Lung (tissue), 11 donors: ENCODE measurements at regions not wholly inside any gene's neighbourhood (a gene's known extent, or its start where the extent isn't known, plus 50 kb on each side); places are given as distances from the start of the nearest gene placed in this dataset.

ENCODE experiments used
- ATAC-seq: fragments of 200-7000 bp; cut with Tn5 transposase; one replicate; pipeline ENCODE4 v1.9.1; 2020; ENCODE audit warnings: moderate number of reproducible peaks; ENCODE audit not compliant: insufficient read depth, low FRiP score
- DNase-seq, 3 donors: peaks; one replicate each; pipeline ENCODE4 v3.0.0-alpha.2; 2013 to 2017
- H3K27ac ChIP-seq, 2 donors: one replicate each; pipeline ENCODE4 v1.5.1; 2013; ENCODE audit warnings: mild to moderate bottlenecking in 2 of 2, moderate library complexity in 2 of 2, control low read depth in 1 of 2, inconsistent platforms in 1 of 2, low read depth in 1 of 2, low read length in 1 of 2
- H3K27me3 ChIP-seq, 3 donors: one replicate each; pipeline ENCODE4 v1.5.1; 2013; ENCODE audit warnings: low read length in 2 of 3; ENCODE audit not compliant: control insufficient read depth in 3 of 3, insufficient read depth in 3 of 3
- H3K36me3 ChIP-seq, 4 donors: one replicate each; pipeline ENCODE4 v1.5.1; 2013; ENCODE audit warnings: low read length in 4 of 4, mild to moderate bottlenecking in 1 of 4, moderate library complexity in 1 of 4; ENCODE audit not compliant: control insufficient read depth in 4 of 4, insufficient read depth in 4 of 4
- H3K4me1 ChIP-seq, 5 donors: one replicate each; pipeline ENCODE4 v1.5.1; 2013; ENCODE audit warnings: low read length in 5 of 5, mild to moderate bottlenecking in 2 of 5, moderate library complexity in 1 of 5; ENCODE audit not compliant: control insufficient read depth in 5 of 5, insufficient read depth in 5 of 5
- H3K4me3 ChIP-seq: one replicate; pipeline ENCODE4 v1.5.1; 2013; ENCODE audit warnings: mild to moderate bottlenecking, control low read depth, moderate library complexity
- H3K9ac ChIP-seq, 2 donors: one replicate each; pipeline ENCODE4 v1.5.1; 2013; ENCODE audit warnings: low read length in 2 of 2, control low read depth in 1 of 2; ENCODE audit not compliant: insufficient read depth in 1 of 2
- H3K9me3 ChIP-seq, 4 donors: one replicate each; pipeline ENCODE4 v1.5.1; 2013; ENCODE audit warnings: low read length in 3 of 4, mild to moderate bottlenecking in 1 of 4, moderate library complexity in 1 of 4; ENCODE audit not compliant: control insufficient read depth in 4 of 4, insufficient read depth in 3 of 4
- CTCF ChIP-seq: IDR thresholded peaks from 2 replicates; pipeline ENCODE4 v1.5.1; 2012; ENCODE audit warnings: mild to moderate bottlenecking; ENCODE audit errors: control extremely low read depth, extremely low read depth
- WGBS, 2 donors: extraction: QIAGEN DNeasy Blood & Tissue Kit; methylation state at CpG; one replicate each; pipeline ENCODE4 v1.1.7; 2013; 5-methylcytosine and 5-hydroxymethylcytosine counted together
- donor health status: control.
- donor health status: control.
- donor health status: Bipolar disorder and iron deficiency.
- donor health status: healthy.
- donor health status: DM: yes; HTN: yes; CAD: no.

GRCh38 chr1:60978421-60979357, 103.7 kb upstream of the NFIA start:
- H3K27me3 ChIP-seq: no peaks in the 10 kb centered on the region
- no peak overlapping the region for H3K4me3 ChIP-seq
- H3K9me3 ChIP-seq: no peaks in the 10 kb centered on the region
- TF ChIP-seq CTCF: peak; percentile 34
- H3K27ac ChIP-seq: no peak overlapping the region
- 53 to 72% methylated on average over 4 of the region's 4 CpGs for WGBS, 2 donors
- H3K4me1 ChIP-seq: peaks cover 0 to 23% (median 5%) of the 10 kb centered on the region in 5 donors
- DNase-seq (peak; percentile 46 to 58 (median 54)), ATAC-seq (no peak)
- no peak overlapping the region for H3K9ac ChIP-seq
- no peaks in the 10 kb centered on the region for H3K36me3 ChIP-seq

- Histone ChIP-seq H3K9ac (no peak overlapping the region), H3K27ac (no peak overlapping the region), H3K27me3 (no peaks in the 10 kb centered on the region), H3K36me3 (no peaks in the 10 kb centered on the region), H3K4me3 (no peak overlapping the region), H3K4me1 (peaks cover 0 to 20% (median 4%) of the 10 kb centered on the region in 5 donors), H3K9me3 (no peaks in the 10 kb centered on the region)
- ATAC-seq (no peak), DNase-seq (no peak)
- TF ChIP-seq CTCF: no peak
These were observed 104.7 kb upstream of the NFIA start for GRCh38 chr1:60977661-60978060.

GRCh38 chr1:60974524-60975372, 107.6 kb upstream of the NFIA start:
- 91 to 93% methylated on average over 5 of the region's 5 CpGs for WGBS, 2 donors
- no peak overlapping the region for H3K4me3 ChIP-seq

More at GRCh38 chr1:60974524-60975372, 107.6 kb upstream of the NFIA start:
- peaks cover 0 to 26% (median 14%) of the 10 kb centered on the region in 5 donors for H3K4me1 ChIP-seq
- no peak for TF ChIP-seq CTCF
- no peak overlapping the region for H3K9ac ChIP-seq
- DNase-seq (no peak), ATAC-seq (no peak)
- no peak overlapping the region for H3K27ac ChIP-seq
- peaks cover 0 to 4% (median 0%) of the 10 kb centered on the region in 3 donors for H3K27me3 ChIP-seq
- no peaks in the 10 kb centered on the region for H3K9me3 ChIP-seq
- no peaks in the 10 kb centered on the region for H3K36me3 ChIP-seq
